ENCODE measurements at regions not wholly inside any gene's neighbourhood (a gene's known extent, or its start where the extent isn't known, plus 50 kb on each side); places are given as distances from the start of the nearest gene placed in this dataset.

GRCh38 chr22:48505891-48506290 is 1321.8 kb downstream of the BRD1 start:
- WGBS, 2 donors = 59 to 79% methylated on average over 8 of the region's 8 CpGs
- H3K27me3 ChIP-seq = no peaks in the 10 kb centered on the region
- H3K4me3 ChIP-seq = no peak overlapping the region
- no peak for TF ChIP-seq POLR2AphosphoS5 (IDR thresholded peaks at IDR 0.05)
- TF ChIP-seq POLR2A (IDR thresholded peaks at IDR 0.05) = no peak
- no peak for TF ChIP-seq CTCF (IDR thresholded peaks at IDR 0.05)
- no peaks in the 10 kb centered on the region for H3K4me1 ChIP-seq
- no peak overlapping the region for H3K27ac ChIP-seq
- H3K36me3 ChIP-seq = no peaks in the 10 kb centered on the region
- H3K9me3 ChIP-seq = no peaks in the 10 kb centered on the region
- intact Hi-C loops (cut with DNase I) = no loop called here
- no peak for DNase-seq

- H3K4me1 ChIP-seq = no peaks in the 10 kb centered on the region
- peaks cover 0 to 2% (median 0%) of the 10 kb centered on the region in 3 donors for H3K27me3 ChIP-seq
- DNase-seq = no peak
- TF ChIP-seq EP300 (IDR thresholded peaks at IDR 0.05) (no peak), POLR2AphosphoS5 (IDR thresholded peaks at IDR 0.05) (no peak), POLR2A (IDR thresholded peaks at IDR 0.05) (no peak), CTCF (IDR thresholded peaks at IDR 0.05) (no peak)
- WGBS, 2 donors = 63 to 73% methylated on average over 7 of the region's 7 CpGs
- H3K36me3 ChIP-seq = no peaks in the 10 kb centered on the region
- no peaks in the 10 kb centered on the region for H3K9me3 ChIP-seq
- no peak overlapping the region for H3K27ac ChIP-seq
- intact Hi-C loops (cut with DNase I) = no loop called here
- H3K4me3 ChIP-seq = no peak overlapping the region
Observed at GRCh38 chr22:48504519-48505140, 1323.0 kb downstream of the BRD1 start.

- Histone ChIP-seq H3K9me3 (no peaks in the 10 kb centered on the region), H3K36me3 (no peaks in the 10 kb centered on the region), H3K27me3 (peaks cover 0 to 9% (median 0%) of the 10 kb centered on the region in 3 donors), H3K4me3 (no peak overlapping the region), H3K27ac (no peak overlapping the region), H3K4me1 (no peaks in the 10 kb centered on the region)
- TF ChIP-seq EP300 (IDR thresholded peaks at IDR 0.05) = no peak
- no peak for TF ChIP-seq CTCF (IDR thresholded peaks at IDR 0.05)
- no peak for TF ChIP-seq POLR2AphosphoS5 (IDR thresholded peaks at IDR 0.05)
- TF ChIP-seq POLR2A (IDR thresholded peaks at IDR 0.05) = no peak
- intact Hi-C loops (cut with DNase I) = no loop called here
- DNase-seq = no peak
- 69 to 86% methylated on average over 9 of the region's 9 CpGs for WGBS, 2 donors
Observed at GRCh38 chr22:48503876-48504275, 1323.8 kb downstream of the BRD1 start.

- H3K27me3 ChIP-seq = peaks cover 0 to 10% (median 0%) of the 10 kb centered on the region in 3 donors
- 65 to 84% methylated on average over 13 of the region's 13 CpGs for WGBS, 2 donors
- H3K27ac ChIP-seq = no peak overlapping the region
- no peaks in the 10 kb centered on the region for H3K4me1 ChIP-seq
- no peak overlapping the region for H3K4me3 ChIP-seq
- no peaks in the 10 kb centered on the region for H3K36me3 ChIP-seq
- no peaks in the 10 kb centered on the region for H3K9me3 ChIP-seq
- DNase-seq = no peak
- TF ChIP-seq EP300 (IDR thresholded peaks at IDR 0.05) = no peak
- TF ChIP-seq POLR2A (IDR thresholded peaks at IDR 0.05) = no peak
- TF ChIP-seq POLR2AphosphoS5 (IDR thresholded peaks at IDR 0.05) = no peak
- no peak for TF ChIP-seq CTCF (IDR thresholded peaks at IDR 0.05)
- intact Hi-C loops (cut with DNase I) = no loop called here
Observed at GRCh38 chr22:48503035-48503625, 1324.5 kb downstream of the BRD1 start.
